AG09309 (cell line): ENCODE measurements at regions not wholly inside any gene's neighbourhood (a gene's known extent, or its start where the extent isn't known, plus 50 kb on each side); places are given as distances from the start of the nearest gene placed in this dataset.

Experiments used
- DNase-seq: peaks from one replicate; pipeline ENCODE4 v3.0.0-alpha.2; 2010; ENCODE audit warnings: low read depth
- H3K4me3 ChIP-seq: 2 replicates; pipeline ENCODE4 v1.5.1; 2011; ENCODE audit warnings: mild to moderate bottlenecking, low read depth, low read length, moderate library complexity; ENCODE audit not compliant: control insufficient read depth
- CTCF ChIP-seq: IDR thresholded peaks from 2 replicates; pipeline ENCODE4 v1.5.1; 2011; ENCODE audit warnings: mild to moderate bottlenecking, low read depth, low read length, inconsistent platforms; ENCODE audit not compliant: insufficient read depth, control insufficient read depth; ENCODE audit errors: missing control alignments

- H3K4me3 ChIP-seq, result no peak overlapping the region
- DNase-seq, result no peak
- TF ChIP-seq CTCF, result no peak
These were observed 417.3 kb downstream of the SHANK2 start for GRCh38 chr11:70834984-70835560.

GRCh38 chr11:70836071-70836470, 416.3 kb downstream of the SHANK2 start:
- no peak for TF ChIP-seq CTCF
- DNase-seq, result no peak

GRCh38 chr11:70838198-70838597, 414.2 kb downstream of the SHANK2 start:
- no peak for TF ChIP-seq CTCF

More at GRCh38 chr11:70836071-70836470, 416.3 kb downstream of the SHANK2 start:
- H3K4me3 ChIP-seq, result no peak overlapping the region

GRCh38 chr11:70839851-70840250, 412.5 kb downstream of the SHANK2 start:
- TF ChIP-seq CTCF, result no peak
- no peak for DNase-seq
- no peak overlapping the region for H3K4me3 ChIP-seq

More at GRCh38 chr11:70838198-70838597, 414.2 kb downstream of the SHANK2 start:
- H3K4me3 ChIP-seq, result no peak overlapping the region
- DNase-seq, result no peak

- no peak overlapping the region for H3K4me3 ChIP-seq
- no peak for DNase-seq
- no peak for TF ChIP-seq CTCF
These were observed 411.1 kb downstream of the SHANK2 start for GRCh38 chr11:70841264-70841663.

- no peak for DNase-seq
- no peak for TF ChIP-seq CTCF
These were observed 410.1 kb downstream of the SHANK2 start for GRCh38 chr11:70842256-70842655.

More at GRCh38 chr11:70842256-70842655, 410.1 kb downstream of the SHANK2 start:
- no peak overlapping the region for H3K4me3 ChIP-seq
